ENCODE measurements at regions not wholly inside any gene's neighbourhood (a gene's known extent, or its start where the extent isn't known, plus 50 kb on each side); places are given as distances from the start of the nearest gene placed in this dataset.

DNA sequence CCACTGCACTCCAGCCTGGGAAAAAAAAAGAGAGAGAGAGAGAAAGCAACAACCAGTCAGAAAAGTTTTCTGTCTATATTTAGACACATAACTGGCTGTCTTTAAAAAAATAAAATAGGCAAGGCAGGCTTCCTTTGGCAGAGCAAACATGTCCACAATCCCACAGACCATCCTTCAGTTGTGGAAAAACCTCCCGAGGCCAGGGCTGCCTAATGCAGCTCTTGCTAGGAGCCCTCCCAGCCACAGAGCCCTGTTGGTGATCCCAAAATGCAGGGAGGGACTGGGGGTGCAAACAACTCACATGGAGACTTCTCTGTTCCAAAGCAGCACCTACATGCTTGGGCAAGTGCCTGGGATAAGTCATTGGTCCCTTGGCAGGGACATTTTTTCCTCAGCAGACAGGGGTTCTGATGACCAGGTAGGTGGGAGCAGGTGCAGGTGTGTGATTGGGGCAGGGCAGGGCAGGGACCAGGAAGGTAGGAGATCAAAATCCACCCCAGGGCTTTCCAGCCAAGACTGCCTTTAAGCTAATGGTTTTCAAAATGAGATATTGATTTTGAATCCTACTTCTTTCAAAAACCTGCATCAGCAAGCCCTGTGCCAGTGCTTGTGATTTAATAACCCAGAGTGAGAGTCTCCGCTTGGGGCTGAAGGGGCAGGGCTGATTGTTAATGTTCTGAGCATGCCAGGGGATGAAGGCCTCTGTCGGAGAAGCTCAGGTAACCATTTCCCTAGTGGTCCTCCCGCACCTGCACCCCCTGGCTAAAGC, 178.5 kb downstream of the USP12 start:
- intact Hi-C loops (cut with micrococcal nuclease): no loop called here
- FAIRE-seq: no peak
- TF ChIP-seq SIRT6 (IDR thresholded peaks at IDR 0.05; ENCODE audit: low read depth, low read length) (no peak), ZNF217 (CRISPR knock-in tag; IDR thresholded peaks at IDR 0.05) (no peak), KAT2B (IDR thresholded peaks at IDR 0.05; ENCODE audit: low read depth, low read length) (no peak)
- TF ChIP-seq, protein P1, sequence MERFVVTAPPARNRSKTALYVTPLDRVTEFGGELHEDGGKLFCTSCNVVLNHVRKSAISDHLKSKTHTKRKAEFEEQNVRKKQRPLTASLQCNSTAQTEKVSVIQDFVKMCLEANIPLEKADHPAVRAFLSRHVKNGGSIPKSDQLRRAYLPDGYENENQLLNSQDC (CRISPR knock-in tag; IDR thresholded peaks at IDR 0.05): no peak
- TF ChIP-seq, protein P2, sequence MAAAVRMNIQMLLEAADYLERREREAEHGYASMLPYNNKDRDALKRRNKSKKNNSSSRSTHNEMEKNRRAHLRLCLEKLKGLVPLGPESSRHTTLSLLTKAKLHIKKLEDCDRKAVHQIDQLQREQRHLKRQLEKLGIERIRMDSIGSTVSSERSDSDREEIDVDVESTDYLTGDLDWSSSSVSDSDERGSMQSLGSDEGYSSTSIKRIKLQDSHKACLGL (CRISPR knock-in tag; IDR thresholded peaks at IDR 0.05; ENCODE audit: borderline replicate concordance, poor library complexity, severe bottlenecking): no peak
- TF ChIP-seq, protein P3, sequence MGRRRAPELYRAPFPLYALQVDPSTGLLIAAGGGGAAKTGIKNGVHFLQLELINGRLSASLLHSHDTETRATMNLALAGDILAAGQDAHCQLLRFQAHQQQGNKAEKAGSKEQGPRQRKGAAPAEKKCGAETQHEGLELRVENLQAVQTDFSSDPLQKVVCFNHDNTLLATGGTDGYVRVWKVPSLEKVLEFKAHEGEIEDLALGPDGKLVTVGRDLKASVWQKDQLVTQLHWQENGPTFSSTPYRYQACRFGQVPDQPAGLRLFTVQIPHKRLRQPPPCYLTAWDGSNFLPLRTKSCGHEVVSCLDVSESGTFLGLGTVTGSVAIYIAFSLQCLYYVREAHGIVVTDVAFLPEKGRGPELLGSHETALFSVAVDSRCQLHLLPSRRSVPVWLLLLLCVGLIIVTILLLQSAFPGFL (CRISPR knock-in tag; IDR thresholded peaks at IDR 0.05): no peak
- Histone ChIP-seq H3K4me1 (replicated peaks in 1 of 2; ENCODE audit: control insufficient read depth in 2 of 2, insufficient read depth in 2 of 2, low read length in 2 of 2) (peaks cover 6 to 7% of the 10 kb centered on the region in 2 experiments; a peak in 4 of 5 replicates), H3K27ac (ENCODE audit: extremely low read depth, low read depth, low read length) (no peak overlapping the region), H3K27me3 (ENCODE audit: control insufficient read depth in 2 of 2, insufficient read depth in 2 of 2, low read length in 2 of 2) (peaks cover 3 to 4% of the 10 kb centered on the region in 2 experiments; a peak in 3 of 5 replicates), H3K9me1 (ENCODE audit: control insufficient read depth, insufficient read depth, low read length) (no peaks in the 10 kb centered on the region), H3K9me3 (replicated peaks; ENCODE audit: control insufficient read depth, insufficient read depth, low read depth, low read length) (no peaks in the 10 kb centered on the region), H3K9ac (ENCODE audit: insufficient read depth in 1 of 2, low read depth in 2 of 2, low read length in 2 of 2) (peak overlapping the region in 1 of 2 experiments; percentile 26; a peak in 1 of 4 replicates), H3K36me3 (ENCODE audit: control insufficient read depth, insufficient read depth, low read length) (no peaks in the 10 kb centered on the region), H3K79me2 (ENCODE audit: control insufficient read depth, insufficient read depth, low read length) (no peaks in the 10 kb centered on the region), H4K20me1 (replicated peaks; ENCODE audit: control insufficient read depth, insufficient read depth, low read length) (no peaks in the 10 kb centered on the region), H3K4me3 (no peak overlapping the region), H3K4me2 (ENCODE audit: insufficient read depth, low read length) (no peak overlapping the region), H2AFZ (ENCODE audit: low read depth, low read length) (no peak overlapping the region)
- DNase-seq (ENCODE audit: extremely low read depth in 1 of 4, low spot score in 3 of 4): no peak
- 22% methylated on average over 4 of the region's 4 CpGs for WGBS (ENCODE audit: insufficient coverage, low coverage, missing lambda C conversion rate)
- no TSS peak for BruUV-seq (replicated peaks)
- ChIA-PET POLR2A (interaction anchor here (0.6 kb wide), 1 partner anchor 262 kb away, joined by 3 read pairs; no protein-coding TSS in a partner anchor), CTCF (ENCODE audit: low intra/inter-chr PET ratio) (no interaction called here)
- ATAC-seq: no peak
- in situ Hi-C loops (cut with MboI): no loop called here

All from K562 (cell line).